ENCODE measurements at regions not wholly inside any gene's neighbourhood (a gene's known extent, or its start where the extent isn't known, plus 50 kb on each side); places are given as distances from the start of the nearest gene placed in this dataset.

GRCh38 chr18:43917520-43917919, 640.2 kb upstream of the SYT4 start:
- TF ChIP-seq EZH2 (IDR thresholded peaks at IDR 0.05; ENCODE audit: insufficient read depth, poor library complexity, severe bottlenecking) (no peak), EZH2phosphoT487 (IDR thresholded peaks at IDR 0.05; ENCODE audit: insufficient read depth, low read depth) (no peak)
